HEK293T (cell line): ENCODE measurements at regions not wholly inside any gene's neighbourhood (a gene's known extent, or its start where the extent isn't known, plus 50 kb on each side); places are given as distances from the start of the nearest gene placed in this dataset.

Source experiments
- ARNT ChIP-seq: fragments of 450-650 bp; IDR thresholded peaks from 2 replicates; pipeline ENCODE4 v1.6.1; 2017; ENCODE audit warnings: mild to moderate bottlenecking
- BHLHE40 ChIP-seq: fragments of 450-650 bp; IDR thresholded peaks from 2 replicates; pipeline ENCODE4 v1.6.1; 2016; ENCODE audit warnings: mild to moderate bottlenecking, moderate library complexity, borderline replicate concordance
- CTBP1 ChIP-seq: fragments of 450-650 bp; IDR thresholded peaks from 2 replicates; pipeline ENCODE4 v1.6.1; 2016; ENCODE audit warnings: borderline replicate concordance
- ELF4 ChIP-seq: fragments of 450-650 bp; IDR thresholded peaks from 2 replicates; pipeline ENCODE4 v1.6.1; 2017; ENCODE audit warnings: antibody characterized with exemption
- FOXA1 ChIP-seq: fragments of 450-650 bp; IDR thresholded peaks from 2 replicates; pipeline ENCODE4 v1.6.1; 2016; ENCODE audit warnings: mild to moderate bottlenecking
- FOXK2 ChIP-seq: fragments of 450-650 bp; IDR thresholded peaks from 2 replicates; pipeline ENCODE4 v1.6.1; 2016; ENCODE audit warnings: mild to moderate bottlenecking
- HDGF ChIP-seq: fragments of 450-650 bp; IDR thresholded peaks from 2 replicates; pipeline ENCODE4 v1.6.1; 2017; ENCODE audit warnings: antibody characterized with exemption, borderline replicate concordance
- L3MBTL2 ChIP-seq: fragments of 450-650 bp; conservative IDR thresholded peaks from 2 replicates; pipeline ENCODE4 v1.6.1; 2016; ENCODE audit warnings: mild to moderate bottlenecking
- PKNOX1 ChIP-seq: fragments of 450-650 bp; IDR thresholded peaks from 2 replicates; pipeline ENCODE4 v1.6.1; 2016
- SP1 ChIP-seq: fragments of 450-650 bp; IDR thresholded peaks from 2 replicates; pipeline ENCODE4 v1.6.1; 2017
- SUZ12 ChIP-seq: fragments of 450-650 bp; IDR thresholded peaks from 2 replicates; pipeline ENCODE4 v1.6.1; 2016; ENCODE audit warnings: mild to moderate bottlenecking
- TARDBP ChIP-seq: fragments of 450-650 bp; IDR thresholded peaks from 2 replicates; pipeline ENCODE4 v1.6.1; 2016
- ZNF384 ChIP-seq: fragments of 450-650 bp; IDR thresholded peaks from 2 replicates; pipeline ENCODE4 v1.6.1; 2016

DNA sequence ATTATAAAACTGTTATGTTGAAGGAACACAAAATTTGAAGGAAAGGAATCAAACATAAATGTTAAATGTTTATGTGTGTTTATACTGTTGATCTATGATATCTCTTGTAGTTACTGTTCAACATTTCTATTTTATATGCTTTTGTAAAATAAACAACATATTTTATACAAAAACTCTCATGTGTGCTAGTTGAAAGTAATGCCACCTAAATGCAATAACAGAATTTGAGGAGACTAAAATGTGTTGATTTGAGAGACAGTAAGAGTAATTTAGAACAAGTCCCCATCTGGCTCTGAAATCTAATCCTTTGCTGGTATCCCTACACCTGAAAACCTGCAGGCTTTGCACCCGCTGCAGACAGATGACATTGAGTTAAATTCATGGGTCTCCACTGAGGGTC lies 95.7 kb upstream of the TOP3B start:
- no peak for TF ChIP-seq L3MBTL2
- no peak for TF ChIP-seq TARDBP
- no peak for TF ChIP-seq SP1
- TF ChIP-seq HDGF = no peak
- no peak for TF ChIP-seq FOXK2
- TF ChIP-seq PKNOX1 = no peak
- TF ChIP-seq BHLHE40 = no peak
- no peak for TF ChIP-seq CTBP1
- TF ChIP-seq ARNT = no peak
- TF ChIP-seq FOXA1 = no peak
- TF ChIP-seq SUZ12 = no peak
- no peak for TF ChIP-seq ZNF384
- no peak for TF ChIP-seq ELF4
